ENCODE measurements at regions not wholly inside any gene's neighbourhood (a gene's known extent, or its start where the extent isn't known, plus 50 kb on each side); places are given as distances from the start of the nearest gene placed in this dataset.
A peak's percentile ranks its signal among the peaks of the same experiment; 100 is the strongest.

DNA sequence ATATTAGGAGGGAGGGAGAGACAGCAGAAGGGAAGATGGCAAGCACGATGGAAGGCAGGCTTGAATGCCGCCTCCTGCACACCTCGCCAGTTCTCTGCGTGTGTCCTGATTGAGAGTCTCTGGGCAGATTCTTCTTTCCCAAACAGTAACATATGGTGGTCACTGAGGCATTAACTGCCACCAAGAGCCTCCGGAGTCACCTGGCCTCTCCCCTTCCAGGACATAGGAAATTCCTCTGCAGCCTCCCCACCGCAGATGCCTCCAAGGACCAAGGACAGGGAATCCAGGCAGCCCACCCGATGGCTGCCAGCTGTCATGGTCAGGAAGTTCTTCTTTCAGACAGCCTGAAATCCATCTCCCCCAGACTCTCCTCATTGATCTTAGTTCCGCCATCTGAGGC, 149.3 kb downstream of the ENGASE start:
- dilution Hi-C loops (cut with MboI; ENCODE audit: extremely low pct_ligation_motif_present, low sequenced_read_pairs) = no loop called here
- peaks cover 22% of the 10 kb centered on the region for H3K4me1 ChIP-seq (ENCODE audit: control insufficient read depth, extremely low read depth, insufficient read depth, low read length)
- H3K4me2 ChIP-seq (ENCODE audit: control insufficient read depth, extremely low read depth, insufficient read depth, low read depth, low read length) = no peak overlapping the region
- no peaks in the 10 kb centered on the region for H3K79me2 ChIP-seq (ENCODE audit: control insufficient read depth, insufficient read depth, low read length)
- H3K27ac ChIP-seq (ENCODE audit: control insufficient read depth, insufficient read depth, low read length) = no peak overlapping the region
- DNase-seq (ENCODE audit: low read depth, low spot score) (no peak), FAIRE-seq (no peak)
- TF ChIP-seq, protein P1, sequence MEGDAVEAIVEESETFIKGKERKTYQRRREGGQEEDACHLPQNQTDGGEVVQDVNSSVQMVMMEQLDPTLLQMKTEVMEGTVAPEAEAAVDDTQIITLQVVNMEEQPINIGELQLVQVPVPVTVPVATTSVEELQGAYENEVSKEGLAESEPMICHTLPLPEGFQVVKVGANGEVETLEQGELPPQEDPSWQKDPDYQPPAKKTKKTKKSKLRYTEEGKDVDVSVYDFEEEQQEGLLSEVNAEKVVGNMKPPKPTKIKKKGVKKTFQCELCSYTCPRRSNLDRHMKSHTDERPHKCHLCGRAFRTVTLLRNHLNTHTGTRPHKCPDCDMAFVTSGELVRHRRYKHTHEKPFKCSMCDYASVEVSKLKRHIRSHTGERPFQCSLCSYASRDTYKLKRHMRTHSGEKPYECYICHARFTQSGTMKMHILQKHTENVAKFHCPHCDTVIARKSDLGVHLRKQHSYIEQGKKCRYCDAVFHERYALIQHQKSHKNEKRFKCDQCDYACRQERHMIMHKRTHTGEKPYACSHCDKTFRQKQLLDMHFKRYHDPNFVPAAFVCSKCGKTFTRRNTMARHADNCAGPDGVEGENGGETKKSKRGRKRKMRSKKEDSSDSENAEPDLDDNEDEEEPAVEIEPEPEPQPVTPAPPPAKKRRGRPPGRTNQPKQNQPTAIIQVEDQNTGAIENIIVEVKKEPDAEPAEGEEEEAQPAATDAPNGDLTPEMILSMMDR (optimal IDR thresholded peaks at IDR 0.05 in 1 of 3, IDR thresholded peaks at IDR 0.05 in 1 of 3, conservative IDR thresholded peaks at IDR 0.05 in 1 of 3; ENCODE audit: extremely low read depth in 1 of 3, insufficient read depth in 2 of 3, low read length in 3 of 3) = no peak
- no peak for TF ChIP-seq EZH2 (IDR thresholded peaks at IDR 0.05; ENCODE audit: low read length)
- H3K27me3 ChIP-seq (ENCODE audit: control insufficient read depth, extremely low read depth, insufficient read depth, low read length) = peaks cover 45% of the 10 kb centered on the region
- no peaks in the 10 kb centered on the region for H3K36me3 ChIP-seq (ENCODE audit: control insufficient read depth in 2 of 2, extremely low read depth in 1 of 2, insufficient read depth in 2 of 2, low read length in 2 of 2)
- H3K9me3 ChIP-seq (ENCODE audit: control insufficient read depth, low read depth, low read length) = no peaks in the 10 kb centered on the region
- H4K20me1 ChIP-seq (ENCODE audit: control insufficient read depth, extremely low read depth, insufficient read depth, low read length) = no peaks in the 10 kb centered on the region
- no peak overlapping the region for H2AFZ ChIP-seq (ENCODE audit: control insufficient read depth, low read length)
- H3K9ac ChIP-seq (ENCODE audit: control insufficient read depth, extremely low read depth, insufficient read depth, low read length) = no peak overlapping the region
- no peak overlapping the region for H3K4me3 ChIP-seq (ENCODE audit: control insufficient read depth in 2 of 3, extremely low read depth in 1 of 3, insufficient read depth in 2 of 3, low read depth in 1 of 3, low read length in 3 of 3)
- H3K9me1 ChIP-seq (ENCODE audit: control insufficient read depth, extremely low read depth, insufficient read depth, low read length) = no peaks in the 10 kb centered on the region

DNA sequence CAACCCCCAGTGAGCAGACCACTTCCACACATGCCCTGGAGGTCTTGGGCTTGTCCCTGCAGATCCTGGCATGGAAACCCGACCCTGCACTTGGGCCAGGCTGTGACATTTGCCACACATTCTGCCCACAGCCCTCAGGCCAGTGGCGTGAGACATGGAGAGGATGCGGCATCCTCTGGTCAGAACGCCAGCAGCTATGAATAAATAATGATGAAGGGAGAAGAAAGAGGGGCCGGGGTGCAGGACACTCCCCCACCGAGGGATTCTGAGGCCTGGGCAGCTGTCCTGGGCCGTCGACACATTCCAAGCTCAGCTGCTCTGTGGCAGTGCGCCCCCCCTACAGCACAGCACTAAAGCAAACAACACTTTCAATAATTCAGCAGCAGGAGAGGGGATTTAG, 148.8 kb downstream of the ENGASE start:
- H2AFZ ChIP-seq (ENCODE audit: control insufficient read depth, low read length) = no peak overlapping the region
- H3K9me3 ChIP-seq (ENCODE audit: control insufficient read depth, low read depth, low read length) = no peaks in the 10 kb centered on the region
- no peaks in the 10 kb centered on the region for H4K20me1 ChIP-seq (ENCODE audit: control insufficient read depth, extremely low read depth, insufficient read depth, low read length)
- peak; percentile 42 for TF ChIP-seq EZH2 (IDR thresholded peaks at IDR 0.05; ENCODE audit: low read length)
- TF ChIP-seq, protein P1 (optimal IDR thresholded peaks at IDR 0.05 in 1 of 3, IDR thresholded peaks at IDR 0.05 in 1 of 3, conservative IDR thresholded peaks at IDR 0.05 in 1 of 3; ENCODE audit: extremely low read depth in 1 of 3, insufficient read depth in 2 of 3, low read length in 3 of 3) = no peak
- DNase-seq (ENCODE audit: low read depth, low spot score) (no peak), FAIRE-seq (no peak)
- H3K4me3 ChIP-seq (ENCODE audit: control insufficient read depth in 2 of 3, extremely low read depth in 1 of 3, insufficient read depth in 2 of 3, low read depth in 1 of 3, low read length in 3 of 3) = no peak overlapping the region
- no peaks in the 10 kb centered on the region for H3K79me2 ChIP-seq (ENCODE audit: control insufficient read depth, insufficient read depth, low read length)
- H3K36me3 ChIP-seq (ENCODE audit: control insufficient read depth in 2 of 2, extremely low read depth in 1 of 2, insufficient read depth in 2 of 2, low read length in 2 of 2) = no peaks in the 10 kb centered on the region
- H3K27me3 ChIP-seq (ENCODE audit: control insufficient read depth, extremely low read depth, insufficient read depth, low read length) = peaks cover 49% of the 10 kb centered on the region
- no peak overlapping the region for H3K27ac ChIP-seq (ENCODE audit: control insufficient read depth, insufficient read depth, low read length)
- no peak overlapping the region for H3K4me2 ChIP-seq (ENCODE audit: control insufficient read depth, extremely low read depth, insufficient read depth, low read depth, low read length)
- H3K4me1 ChIP-seq (ENCODE audit: control insufficient read depth, extremely low read depth, insufficient read depth, low read length) = peaks cover 18% of the 10 kb centered on the region
- dilution Hi-C loops (cut with MboI; ENCODE audit: extremely low pct_ligation_motif_present, low sequenced_read_pairs) = no loop called here
- H3K9ac ChIP-seq (ENCODE audit: control insufficient read depth, extremely low read depth, insufficient read depth, low read length) = no peak overlapping the region
- H3K9me1 ChIP-seq (ENCODE audit: control insufficient read depth, extremely low read depth, insufficient read depth, low read length) = no peaks in the 10 kb centered on the region

All from keratinocyte (primary cell).